IPS-18a (cell line): ENCODE measurements at regions not wholly inside any gene's neighbourhood (a gene's known extent, or its start where the extent isn't known, plus 50 kb on each side); places are given as distances from the start of the nearest gene placed in this dataset.

Experiments
- H3K27ac ChIP-seq: one replicate; pipeline ENCODE4 v1.5.1; 2013; ENCODE audit warnings: low read length
- H3K27me3 ChIP-seq: one replicate; pipeline ENCODE4 v1.6.1; 2013; ENCODE audit warnings: mild to moderate bottlenecking, low read length; ENCODE audit not compliant: control insufficient read depth, insufficient read depth
- H3K36me3 ChIP-seq: one replicate; pipeline ENCODE4 v1.6.1; 2013; ENCODE audit warnings: low read depth, low read length; ENCODE audit not compliant: control insufficient read depth
- H3K4me1 ChIP-seq: one replicate; pipeline ENCODE4 v1.6.1; 2013; ENCODE audit warnings: low read depth, low read length; ENCODE audit not compliant: control insufficient read depth
- H3K4me3 ChIP-seq: one replicate; pipeline ENCODE4 v1.5.1; 2013; ENCODE audit warnings: low read length
- H3K9ac ChIP-seq: one replicate; pipeline ENCODE4 v1.6.1; 2013; ENCODE audit warnings: mild to moderate bottlenecking, low read length, moderate library complexity
- H3K9me3 ChIP-seq: one replicate; pipeline ENCODE4 v1.6.1; 2013; ENCODE audit warnings: low read depth, low read length; ENCODE audit not compliant: control insufficient read depth

- no peaks in the 10 kb centered on the region for H3K4me1 ChIP-seq
- no peak overlapping the region for H3K4me3 ChIP-seq
- no peaks in the 10 kb centered on the region for H3K27me3 ChIP-seq
- no peak overlapping the region for H3K27ac ChIP-seq
- H3K9me3 ChIP-seq = no peaks in the 10 kb centered on the region
- H3K36me3 ChIP-seq = no peaks in the 10 kb centered on the region
- H3K9ac ChIP-seq = no peak overlapping the region
Observed at GRCh38 chr1:55622074-55622473, 406.9 kb upstream of the USP24 start.

GRCh38 chr1:55618199-55618598 is 403.0 kb upstream of the USP24 start:
- no peak overlapping the region for H3K27ac ChIP-seq
- no peaks in the 10 kb centered on the region for H3K36me3 ChIP-seq
- H3K4me3 ChIP-seq = no peak overlapping the region
- H3K27me3 ChIP-seq = no peaks in the 10 kb centered on the region
- no peaks in the 10 kb centered on the region for H3K4me1 ChIP-seq
- H3K9me3 ChIP-seq = no peaks in the 10 kb centered on the region
- no peak overlapping the region for H3K9ac ChIP-seq

GRCh38 chr1:55617288-55617982 is 402.3 kb upstream of the USP24 start:
- H3K4me3 ChIP-seq = no peak overlapping the region
- H3K9me3 ChIP-seq = no peaks in the 10 kb centered on the region

GRCh38 chr1:55612988-55613387 is 397.8 kb upstream of the USP24 start:
- H3K9me3 ChIP-seq = peaks cover 7% of the 10 kb centered on the region
- no peak overlapping the region for H3K9ac ChIP-seq
- H3K36me3 ChIP-seq = no peaks in the 10 kb centered on the region
- no peak overlapping the region for H3K27ac ChIP-seq
- H3K27me3 ChIP-seq = no peaks in the 10 kb centered on the region
- no peak overlapping the region for H3K4me3 ChIP-seq
- H3K4me1 ChIP-seq = no peaks in the 10 kb centered on the region

More at GRCh38 chr1:55617288-55617982, 402.3 kb upstream of the USP24 start:
- Histone ChIP-seq H3K9ac (no peak overlapping the region), H3K27ac (no peak overlapping the region), H3K36me3 (no peaks in the 10 kb centered on the region), H3K4me1 (no peaks in the 10 kb centered on the region), H3K27me3 (no peaks in the 10 kb centered on the region)

- no peaks in the 10 kb centered on the region for H3K27me3 ChIP-seq
- no peak overlapping the region for H3K27ac ChIP-seq
- no peaks in the 10 kb centered on the region for H3K36me3 ChIP-seq
- peaks cover 7% of the 10 kb centered on the region for H3K9me3 ChIP-seq
- no peaks in the 10 kb centered on the region for H3K4me1 ChIP-seq
- H3K4me3 ChIP-seq = no peak overlapping the region
- no peak overlapping the region for H3K9ac ChIP-seq
Observed at GRCh38 chr1:55611123-55611522, 396.0 kb upstream of the USP24 start.

DNA sequence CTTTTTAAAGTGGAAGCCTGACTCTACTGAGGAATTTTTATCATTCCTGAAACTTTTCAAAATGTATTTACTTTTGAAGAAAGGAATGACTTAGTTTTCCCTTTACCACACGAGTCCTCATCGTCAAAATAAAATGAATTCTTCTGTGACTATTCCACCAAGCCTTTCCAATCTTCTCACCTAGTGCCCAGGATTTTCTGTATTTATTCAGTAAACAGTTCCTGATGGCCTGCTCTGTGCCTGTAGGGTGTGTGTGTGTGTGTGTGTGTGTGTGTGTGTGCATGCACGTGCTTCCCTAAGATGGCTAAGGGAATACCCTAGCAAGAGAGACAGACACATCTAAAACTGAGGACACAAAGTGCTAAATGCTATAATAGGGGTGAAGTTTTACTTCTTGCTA is 395.0 kb upstream of the USP24 start:
- no peaks in the 10 kb centered on the region for H3K27me3 ChIP-seq
- H3K36me3 ChIP-seq = no peaks in the 10 kb centered on the region
- no peaks in the 10 kb centered on the region for H3K4me1 ChIP-seq
- H3K9me3 ChIP-seq = peaks cover 7% of the 10 kb centered on the region
- no peak overlapping the region for H3K27ac ChIP-seq
- H3K4me3 ChIP-seq = no peak overlapping the region
- no peak overlapping the region for H3K9ac ChIP-seq

DNA sequence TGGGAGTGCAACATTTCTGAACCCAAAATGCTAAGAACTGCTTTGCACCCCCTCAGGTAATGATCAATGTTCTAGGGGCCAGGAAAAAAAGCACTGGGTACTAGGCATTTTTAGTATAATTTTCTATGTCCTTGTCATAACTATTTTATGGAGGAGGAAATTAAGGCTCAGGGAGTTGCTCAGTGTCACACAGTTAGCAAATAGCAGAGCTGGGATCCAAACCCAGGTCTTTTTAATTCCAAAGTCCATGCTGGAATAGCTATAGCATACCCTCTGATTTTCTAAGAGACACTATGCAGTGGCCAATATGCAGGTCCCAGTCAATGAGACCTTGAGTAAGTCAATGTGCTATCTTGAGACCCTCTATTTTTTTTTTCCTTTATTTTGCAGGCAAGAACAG is 394.5 kb upstream of the USP24 start:
- no peaks in the 10 kb centered on the region for H3K36me3 ChIP-seq
- H3K9me3 ChIP-seq = peaks cover 7% of the 10 kb centered on the region
- no peaks in the 10 kb centered on the region for H3K4me1 ChIP-seq
- H3K4me3 ChIP-seq = no peak overlapping the region
- H3K9ac ChIP-seq = no peak overlapping the region
- H3K27ac ChIP-seq = no peak overlapping the region
- H3K27me3 ChIP-seq = no peaks in the 10 kb centered on the region

DNA sequence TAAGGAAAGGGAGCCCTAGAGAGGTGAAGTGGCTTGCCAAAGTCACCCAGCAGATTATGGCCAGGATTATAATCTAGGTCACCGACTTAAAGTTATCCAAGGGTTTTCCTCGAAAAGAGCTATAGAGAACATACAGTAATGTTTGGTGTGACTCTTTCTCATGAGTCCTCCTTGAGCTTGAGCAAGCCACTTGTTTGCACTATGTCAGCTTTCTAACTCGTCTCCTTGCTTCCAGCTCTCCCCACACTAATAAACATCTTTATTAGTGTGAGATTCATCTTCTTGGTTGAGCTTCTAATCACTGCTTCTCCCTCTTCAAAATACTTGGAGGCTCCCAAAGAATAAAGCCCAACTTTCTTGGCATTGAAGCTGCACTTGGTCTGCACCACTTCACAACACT is 390.0 kb upstream of the USP24 start:
- Histone ChIP-seq H3K4me1 (no peaks in the 10 kb centered on the region), H3K9ac (no peak overlapping the region), H3K9me3 (peaks cover 7% of the 10 kb centered on the region), H3K27ac (no peak overlapping the region), H3K36me3 (no peaks in the 10 kb centered on the region), H3K4me3 (no peak overlapping the region), H3K27me3 (no peaks in the 10 kb centered on the region)

DNA sequence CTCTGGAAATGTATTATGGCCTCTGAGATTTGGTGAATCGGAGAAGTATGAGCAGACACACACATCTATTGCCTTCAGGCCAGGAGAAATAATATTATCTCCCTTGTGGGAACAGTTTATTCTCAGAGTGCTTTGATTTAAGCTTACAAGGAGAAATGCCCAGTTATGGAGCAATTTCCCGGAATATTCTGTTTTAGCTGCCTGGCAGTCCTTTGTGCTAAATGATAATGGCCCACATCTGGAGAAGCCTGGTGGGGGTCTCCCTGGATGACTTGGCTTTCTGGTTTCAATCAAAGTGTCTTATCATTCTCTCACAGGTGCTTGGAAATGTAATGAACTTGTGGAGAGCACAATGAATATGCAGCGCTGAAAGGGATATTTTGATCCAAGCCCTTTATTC is 389.6 kb upstream of the USP24 start:
- peaks cover 7% of the 10 kb centered on the region for H3K9me3 ChIP-seq
- no peak overlapping the region for H3K27ac ChIP-seq
- no peak overlapping the region for H3K9ac ChIP-seq
- H3K27me3 ChIP-seq = no peaks in the 10 kb centered on the region
- H3K4me3 ChIP-seq = no peak overlapping the region
- H3K36me3 ChIP-seq = no peaks in the 10 kb centered on the region
- no peaks in the 10 kb centered on the region for H3K4me1 ChIP-seq

DNA sequence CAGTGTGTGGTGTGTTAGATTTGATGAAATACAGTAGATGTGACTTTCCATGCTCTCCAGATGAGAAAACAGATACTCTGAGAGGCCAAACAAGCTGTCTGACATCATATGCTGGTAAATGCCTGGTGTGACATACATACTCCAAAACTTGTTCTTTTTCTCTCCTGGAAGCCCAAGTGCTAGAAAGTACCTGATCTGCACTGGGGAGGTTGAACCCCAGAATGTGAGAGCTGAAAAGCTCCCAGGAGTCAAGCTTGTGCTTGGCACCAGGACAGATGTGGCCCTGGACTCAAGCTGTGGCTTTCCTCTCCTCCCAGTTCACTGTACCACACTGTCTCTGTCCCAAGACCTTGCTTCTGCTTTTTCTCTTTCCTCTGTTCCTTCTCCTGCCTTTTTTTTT is 389.0 kb upstream of the USP24 start:
- Histone ChIP-seq H3K9ac (no peak overlapping the region), H3K27me3 (no peaks in the 10 kb centered on the region), H3K4me3 (no peak overlapping the region), H3K27ac (no peak overlapping the region), H3K36me3 (no peaks in the 10 kb centered on the region), H3K4me1 (no peaks in the 10 kb centered on the region), H3K9me3 (peaks cover 7% of the 10 kb centered on the region)

- H3K36me3 ChIP-seq = no peaks in the 10 kb centered on the region
- H3K27ac ChIP-seq = no peak overlapping the region
- H3K9me3 ChIP-seq = no peaks in the 10 kb centered on the region
- no peaks in the 10 kb centered on the region for H3K4me1 ChIP-seq
- H3K27me3 ChIP-seq = no peaks in the 10 kb centered on the region
- no peak overlapping the region for H3K4me3 ChIP-seq
- no peak overlapping the region for H3K9ac ChIP-seq
Observed at GRCh38 chr1:55600242-55600641, 385.1 kb upstream of the USP24 start.

- Histone ChIP-seq H3K4me3 (no peak overlapping the region), H3K36me3 (no peaks in the 10 kb centered on the region), H3K27me3 (no peaks in the 10 kb centered on the region), H3K27ac (no peak overlapping the region), H3K9me3 (no peaks in the 10 kb centered on the region), H3K9ac (no peak overlapping the region), H3K4me1 (no peaks in the 10 kb centered on the region)
Observed at GRCh38 chr1:55597910-55598309, 382.7 kb upstream of the USP24 start.
